ENCODE measurements at regions not wholly inside any gene's neighbourhood (a gene's known extent, or its start where the extent isn't known, plus 50 kb on each side); places are given as distances from the start of the nearest gene placed in this dataset.

DNA sequence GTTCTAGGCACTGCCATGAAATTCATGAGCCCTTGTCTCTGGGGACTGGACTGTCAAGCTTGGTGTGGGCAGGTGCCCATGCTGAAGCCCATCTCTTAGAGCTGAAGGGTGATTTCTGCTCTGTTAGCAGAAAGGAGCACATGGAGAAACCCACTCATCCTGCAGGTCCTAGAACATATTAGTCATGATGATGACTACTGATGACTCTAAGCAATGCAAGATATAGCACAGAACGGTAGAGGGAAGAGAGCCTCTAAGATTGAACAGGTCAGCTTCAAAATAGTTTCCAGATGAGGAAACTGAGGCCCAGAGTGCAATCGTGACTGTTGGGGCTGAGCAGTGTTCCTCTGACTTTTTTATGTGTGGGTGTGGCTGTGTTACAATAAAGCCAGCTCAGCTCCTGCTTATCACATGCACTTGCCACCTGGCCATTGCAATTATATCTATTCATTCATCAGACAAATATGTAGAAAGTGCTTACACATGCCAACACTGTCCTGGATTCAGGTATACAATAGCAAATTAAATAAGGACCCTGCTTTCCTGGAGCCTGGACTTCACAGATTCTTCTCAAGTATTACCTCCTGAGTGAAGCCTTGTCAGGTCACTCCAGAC is 140.2 kb upstream of the BRINP1 start:
- DNase-seq (ENCODE audit: low read depth, low spot score): no peak

DNA sequence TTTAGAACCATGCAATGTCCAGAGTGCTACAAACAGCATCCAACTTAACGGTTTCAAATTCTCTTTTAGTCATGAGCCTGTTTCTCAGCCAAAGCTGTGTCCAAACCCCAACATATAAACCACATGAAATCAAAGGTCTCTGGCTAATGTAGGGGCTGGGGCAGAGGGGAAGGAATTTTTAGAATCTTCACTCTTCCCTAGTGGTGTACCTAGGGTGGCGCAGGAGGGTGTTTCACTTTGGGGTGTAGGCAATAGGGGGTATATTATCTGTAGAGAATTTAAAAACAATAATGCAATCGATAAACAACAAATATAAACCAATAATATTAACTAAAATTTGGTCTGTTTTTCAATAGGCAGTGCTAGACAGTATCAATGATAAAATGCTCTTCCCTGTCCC is 132.1 kb upstream of the BRINP1 start:
- no peak for DNase-seq (ENCODE audit: low read depth, low spot score)

DNA sequence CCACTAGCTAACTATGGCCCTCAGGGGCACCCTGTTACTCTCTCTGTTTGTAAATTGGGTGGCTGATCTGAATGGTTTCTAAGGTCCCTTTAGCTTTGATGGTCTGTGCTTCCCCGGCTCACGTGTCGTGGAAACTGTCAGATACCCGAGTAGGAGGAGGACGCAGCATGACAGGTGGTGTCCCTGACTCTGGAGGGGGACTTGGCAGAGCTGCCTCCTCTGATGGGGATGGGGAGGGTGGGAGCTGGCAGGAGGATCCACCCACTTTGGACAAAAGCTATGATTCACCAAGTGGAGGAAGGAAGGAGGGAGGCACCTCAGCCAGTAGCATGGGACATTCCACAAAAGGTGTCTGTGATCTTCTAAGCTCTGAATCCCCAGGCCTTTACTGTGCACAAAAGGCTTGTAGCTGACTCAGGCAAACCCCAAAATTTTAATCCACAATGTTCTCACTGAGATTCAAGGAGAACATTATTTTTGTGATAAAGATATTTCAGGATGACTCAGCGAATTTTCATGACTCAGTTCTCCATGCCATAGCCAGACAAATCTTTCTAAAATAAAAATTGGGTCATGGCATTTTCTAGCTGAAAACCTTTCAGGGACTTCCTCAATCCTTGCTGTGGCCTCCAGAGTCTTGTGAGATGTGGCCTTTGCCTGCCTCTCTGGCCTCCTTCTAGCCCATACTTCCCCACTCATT is 131.0 kb upstream of the BRINP1 start:
- DNase-seq (ENCODE audit: low read depth, low spot score): no peak

DNA sequence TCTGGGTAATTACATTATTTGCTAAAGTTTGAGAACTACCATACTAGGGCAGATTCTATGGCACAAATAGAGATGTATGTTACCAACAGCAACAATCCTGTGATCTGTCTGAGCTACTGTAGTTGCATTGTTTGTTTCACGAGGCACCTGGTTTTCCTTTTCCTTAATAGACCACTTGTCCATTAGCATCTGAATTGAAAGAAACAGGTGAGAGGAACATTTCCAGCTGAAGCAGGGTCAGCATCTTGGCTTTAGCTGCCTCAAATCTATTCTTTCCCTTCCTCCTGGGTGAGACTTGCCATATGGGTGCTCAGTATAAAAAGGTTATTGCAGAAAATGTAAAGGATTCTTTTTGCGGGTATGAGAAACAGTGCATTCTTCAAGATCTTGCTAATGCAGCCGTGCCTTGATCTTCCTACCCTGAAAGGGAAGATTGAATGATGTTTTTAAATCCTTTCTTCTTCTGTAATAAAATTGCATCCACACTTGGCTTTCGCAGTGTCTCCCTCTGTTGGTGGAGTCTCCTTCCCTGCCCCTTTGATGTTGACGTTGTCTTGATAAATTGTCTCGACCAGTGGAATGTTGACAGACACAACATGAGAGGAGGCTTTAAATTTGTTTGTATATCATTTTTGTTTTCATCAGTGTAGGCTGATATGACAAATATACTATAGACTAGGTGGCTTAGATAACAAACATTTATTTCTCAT is 118.0 kb upstream of the BRINP1 start:
- no peak for DNase-seq (ENCODE audit: low read depth, low spot score)

DNA sequence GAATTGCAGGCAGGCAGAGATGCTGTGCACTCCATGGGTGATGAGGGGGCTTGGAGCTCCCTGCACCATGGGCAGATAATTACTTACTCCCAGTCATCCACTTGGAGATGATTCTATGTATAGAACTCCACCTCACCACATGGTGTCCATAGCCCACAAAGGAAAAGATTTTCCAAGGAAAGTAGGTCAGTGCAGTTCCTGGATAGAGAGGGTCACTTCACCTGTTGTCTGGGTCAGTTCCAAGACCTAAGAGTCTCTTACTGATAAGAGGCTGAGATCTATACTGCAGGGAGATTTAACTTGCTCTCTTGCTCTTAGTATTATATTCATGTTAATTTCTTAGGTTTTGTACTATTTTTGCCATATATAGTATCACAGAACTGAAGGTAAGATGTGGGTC is 113.9 kb upstream of the BRINP1 start:
- no peak for DNase-seq (ENCODE audit: low read depth, low spot score)

DNA sequence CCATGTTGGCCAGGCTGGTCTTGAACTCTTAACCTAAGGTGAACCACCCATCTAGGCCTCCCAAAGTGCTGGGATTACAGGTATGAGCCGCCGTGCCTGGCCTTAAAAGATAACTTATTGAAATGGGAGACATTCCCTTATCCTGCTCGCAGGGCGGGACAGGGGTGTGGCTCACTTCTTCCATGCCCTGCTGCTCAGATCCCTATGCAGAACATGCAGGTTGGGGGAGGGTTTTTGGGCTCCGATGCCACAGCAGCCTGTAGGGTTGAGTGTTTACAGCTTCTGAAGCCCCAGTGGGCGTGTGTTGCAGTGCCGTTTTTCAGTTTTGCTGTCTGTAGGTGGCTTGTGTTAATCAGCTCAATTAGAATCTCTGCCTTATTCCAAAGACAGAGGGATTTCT is 108.0 kb upstream of the BRINP1 start:
- DNase-seq (ENCODE audit: low read depth, low spot score): no peak

DNA sequence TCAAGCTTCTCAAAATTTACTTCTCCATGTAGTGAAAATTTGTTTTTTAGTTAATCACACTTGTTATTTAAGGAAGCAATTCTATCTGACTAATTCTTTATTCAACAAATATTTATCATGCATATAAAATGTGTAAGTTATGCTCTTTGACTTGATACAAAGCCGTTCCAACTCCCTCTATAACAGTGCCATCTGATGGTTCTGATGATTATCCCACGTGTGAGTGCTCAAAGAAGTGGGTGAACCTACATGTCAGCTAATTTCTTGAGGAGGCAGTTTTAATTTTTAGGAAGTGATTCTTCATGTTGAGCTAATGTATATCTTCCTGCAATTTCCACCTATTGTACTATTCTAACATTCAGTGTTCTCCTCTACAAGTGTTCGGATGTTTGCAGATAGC is 88.8 kb upstream of the BRINP1 start:
- DNase-seq (ENCODE audit: low read depth, low spot score): no peak

DNA sequence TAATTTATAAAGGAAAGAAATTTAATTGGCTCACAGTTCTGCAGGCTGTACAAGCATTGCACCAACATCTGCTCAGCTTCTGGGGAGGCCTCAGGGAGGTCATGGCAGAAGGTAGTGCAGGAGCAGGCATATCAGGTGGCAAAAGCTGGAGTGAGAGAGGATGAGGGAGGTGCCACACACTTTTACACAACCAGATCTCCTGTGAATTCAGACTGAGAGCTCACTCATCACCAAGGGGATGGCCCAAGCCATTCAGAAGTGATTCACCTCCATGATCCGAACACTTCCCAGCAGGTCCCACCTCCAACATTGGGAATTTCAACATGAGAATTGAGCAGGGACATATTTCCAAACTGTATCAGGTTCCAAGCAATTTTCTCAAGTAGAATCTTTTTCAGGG is 84.7 kb upstream of the BRINP1 start:
- DNase-seq (ENCODE audit: low read depth, low spot score): no peak

DNA sequence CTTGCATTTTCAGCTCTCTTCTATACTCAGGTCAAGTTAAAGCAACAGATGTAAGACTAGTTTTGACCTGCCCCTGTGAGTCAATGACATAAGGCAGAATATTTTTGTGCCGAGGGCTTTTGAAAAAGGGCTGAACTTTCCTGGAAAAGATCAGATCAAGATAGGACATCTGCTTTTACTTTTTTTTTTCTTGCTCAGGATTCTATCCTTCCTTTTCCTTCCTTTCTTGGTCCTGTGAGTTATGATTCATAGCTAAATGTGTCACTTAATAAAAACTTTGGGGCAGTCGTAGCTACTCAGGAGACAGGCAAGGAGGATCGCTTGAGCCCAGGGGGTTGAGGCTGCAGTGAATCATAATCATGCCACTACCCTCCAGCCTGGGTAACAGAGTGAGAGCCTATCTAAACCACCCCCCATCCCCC is 84.3 kb upstream of the BRINP1 start:
- no peak for DNase-seq (ENCODE audit: low read depth, low spot score)

DNA sequence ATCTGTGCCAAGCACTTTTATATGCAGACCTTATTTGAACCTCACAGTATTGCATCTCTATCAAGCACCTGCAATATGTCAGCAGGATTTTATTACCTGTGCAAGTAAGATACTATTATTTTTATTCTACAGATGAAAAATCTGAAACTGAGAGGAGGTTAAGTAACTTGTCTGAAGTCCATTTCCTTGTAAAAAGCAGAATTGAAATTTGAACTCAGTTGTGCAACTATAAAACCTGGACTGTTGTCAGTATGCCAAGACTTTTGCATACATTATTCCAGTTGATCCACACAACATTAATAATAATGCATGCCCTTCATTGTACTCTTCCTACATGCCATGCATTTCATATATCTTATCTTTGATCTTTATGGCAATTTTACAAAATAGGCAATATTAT is 82.2 kb upstream of the BRINP1 start:
- no peak for DNase-seq (ENCODE audit: low read depth, low spot score)

DNA sequence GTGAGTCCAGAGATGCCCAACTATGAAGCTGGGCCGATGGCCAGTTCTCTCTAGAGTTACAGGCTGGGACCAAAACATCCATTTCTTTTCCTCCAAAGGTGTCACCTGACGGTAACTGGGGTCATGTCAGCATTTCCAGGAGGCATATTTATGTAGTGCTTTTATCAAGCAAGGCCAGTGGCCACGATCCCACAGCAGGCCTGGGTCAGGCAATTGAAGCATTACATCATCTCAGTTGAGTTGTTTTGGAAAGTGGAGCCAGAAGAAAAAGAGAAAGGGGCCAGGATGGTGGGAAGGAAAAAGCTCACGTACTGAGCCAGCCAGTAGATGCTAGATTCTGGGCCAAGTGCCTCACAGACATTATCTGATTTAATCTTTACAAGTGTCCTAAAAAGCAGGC is 73.9 kb upstream of the BRINP1 start:
- no peak for DNase-seq (ENCODE audit: low read depth, low spot score)

DNA sequence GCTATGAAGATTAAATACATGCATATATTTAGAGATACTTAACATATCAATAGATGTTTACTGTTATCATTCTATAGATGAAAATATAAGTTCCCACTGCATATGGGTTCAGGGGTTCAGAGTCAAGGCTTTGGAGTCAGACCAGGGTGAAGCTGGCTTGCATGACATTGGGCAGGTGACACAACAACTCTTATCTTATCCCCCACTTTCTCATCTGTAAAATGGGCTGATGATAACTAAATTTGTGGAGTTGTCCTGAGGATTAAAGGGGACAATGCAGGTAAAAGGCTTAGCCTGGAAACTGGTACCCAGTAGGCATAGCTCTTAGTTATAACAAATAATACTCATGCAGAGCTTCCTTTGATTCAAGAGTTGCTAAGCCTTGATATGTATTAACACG is 72.6 kb upstream of the BRINP1 start:
- DNase-seq (ENCODE audit: low read depth, low spot score): no peak

DNA sequence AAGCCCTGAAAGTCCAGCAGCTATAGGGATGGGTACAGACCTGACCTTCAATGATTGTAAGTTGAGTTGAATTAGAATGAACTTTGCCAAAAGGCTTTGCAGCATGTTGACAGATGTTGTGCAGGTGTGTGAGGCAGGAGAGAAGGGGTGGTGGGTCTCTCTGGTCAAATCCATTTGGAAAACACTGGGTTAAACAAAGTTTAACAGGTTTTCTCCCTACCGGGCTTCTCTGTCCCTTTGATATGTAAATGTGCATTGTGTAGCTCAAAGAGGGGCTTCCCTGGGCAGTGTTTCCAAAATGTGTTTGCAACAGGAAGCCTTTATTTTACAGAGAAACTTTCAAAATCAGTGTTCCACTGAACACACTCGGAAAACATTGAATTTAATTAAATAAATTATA is 72.1 kb upstream of the BRINP1 start:
- DNase-seq (ENCODE audit: low read depth, low spot score): no peak

DNA sequence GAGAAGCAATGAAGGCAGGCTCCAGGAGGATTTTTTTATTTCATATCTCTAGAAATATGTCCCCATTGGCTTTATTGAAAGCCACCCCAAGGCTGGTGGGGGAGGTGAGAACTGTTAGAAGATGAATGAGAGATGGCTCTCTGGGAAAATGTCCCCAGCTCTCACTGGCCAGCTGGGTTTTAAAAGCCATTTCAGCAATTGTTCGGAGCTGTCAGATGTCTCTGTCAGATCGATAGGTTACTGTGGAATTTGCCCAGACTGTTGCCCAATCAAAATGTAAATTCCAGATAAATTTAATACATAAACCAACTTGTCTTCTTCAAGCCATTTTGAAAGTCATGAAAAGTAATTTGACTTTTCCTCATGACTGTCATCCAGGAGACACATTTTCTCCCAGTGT is 67.0 kb upstream of the BRINP1 start:
- DNase-seq (ENCODE audit: low read depth, low spot score): no peak

DNA sequence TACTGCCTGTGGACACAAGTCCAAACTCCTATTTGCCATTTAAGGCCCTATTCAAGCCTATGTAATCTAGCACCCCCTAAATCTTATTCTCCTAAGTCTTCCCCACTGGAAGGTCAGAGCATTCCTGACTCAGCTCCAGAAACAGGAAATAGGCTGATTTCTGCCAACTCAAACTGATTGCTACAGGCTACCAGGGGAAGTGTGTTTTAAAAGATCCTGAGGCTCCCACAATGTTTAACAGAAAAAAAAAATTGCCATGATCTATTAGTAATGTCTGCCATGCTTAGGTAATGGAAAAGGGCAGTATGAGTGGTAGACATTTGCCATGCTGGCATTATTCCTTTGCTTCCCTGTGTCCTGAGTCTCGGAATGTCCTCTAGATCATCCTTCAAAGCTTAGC is 65.8 kb upstream of the BRINP1 start:
- no peak for DNase-seq (ENCODE audit: low read depth, low spot score)

DNA sequence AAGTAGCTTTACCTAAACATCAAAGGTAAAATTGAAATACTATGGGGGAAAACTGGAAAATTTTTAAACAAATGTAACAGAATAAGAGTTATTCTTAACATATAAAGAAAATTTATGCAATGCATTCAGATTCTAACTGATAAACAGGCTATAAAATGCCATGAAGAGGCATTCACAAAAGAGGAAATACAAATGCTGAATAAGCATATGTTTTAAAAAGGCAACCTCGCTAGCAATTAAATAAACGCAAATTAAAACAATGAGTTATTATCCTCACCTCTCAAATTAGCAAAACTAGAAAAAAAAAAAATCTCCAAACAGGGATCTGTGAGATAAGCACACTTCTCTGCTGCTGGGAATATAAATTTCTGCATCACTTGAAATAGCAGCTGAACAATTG is 63.2 kb upstream of the BRINP1 start:
- no peak for DNase-seq (ENCODE audit: low read depth, low spot score)

DNA sequence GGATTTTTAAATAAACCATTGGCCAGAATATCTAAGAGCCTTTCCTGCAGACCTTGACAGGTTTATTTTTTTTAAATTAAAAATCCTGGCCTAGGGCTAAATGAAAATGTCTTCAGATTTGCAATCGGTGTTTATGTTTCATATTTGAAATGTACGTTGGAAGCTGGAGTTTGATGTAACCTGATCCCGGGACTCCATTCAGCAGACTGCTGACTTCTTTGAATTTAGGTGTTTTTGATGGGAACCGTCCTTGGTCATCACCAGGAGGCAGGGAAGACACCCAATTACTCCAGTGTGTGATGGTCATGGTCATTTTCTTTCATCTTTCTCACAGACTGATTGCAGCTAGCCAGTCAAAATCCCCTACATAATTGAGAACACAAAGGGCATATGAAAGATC is 60.1 kb upstream of the BRINP1 start:
- no peak for DNase-seq (ENCODE audit: low read depth, low spot score)

DNA sequence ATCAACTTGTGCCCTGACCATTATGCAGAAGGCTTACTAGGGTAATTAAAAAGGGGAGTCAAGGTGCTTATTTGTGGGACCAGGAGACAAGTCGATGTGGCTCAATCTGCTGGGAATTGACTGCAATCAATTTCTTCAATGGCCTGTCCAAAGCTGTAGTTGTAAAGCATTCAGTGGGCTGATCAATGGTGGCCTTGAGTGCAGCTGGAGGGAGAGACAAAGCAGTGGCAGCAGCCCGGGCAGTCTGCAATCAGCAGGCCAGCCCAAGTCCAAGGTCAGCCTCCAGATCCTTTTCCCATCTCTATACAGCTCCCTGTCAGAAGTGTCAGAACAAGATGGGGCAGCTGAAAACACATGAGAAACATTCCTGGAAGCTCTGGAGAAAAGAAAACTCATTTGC is 51.0 kb upstream of the BRINP1 start:
- DNase-seq (ENCODE audit: low read depth, low spot score): no peak

Data from pulmonary artery endothelial cell (primary cell).